HepG2 (cell line): ENCODE measurements at regions not wholly inside any gene's neighbourhood (a gene's known extent, or its start where the extent isn't known, plus 50 kb on each side); places are given as distances from the start of the nearest gene placed in this dataset.

Experiments
- CBFB ChIP-seq: sonication (generic); formaldehyde crosslinking; IDR thresholded peaks from 2 replicates; pipeline ENCODE4 v1.4.0; 2020; ENCODE audit warnings: missing genetic modification reagents
- CEBPB ChIP-seq: IDR thresholded peaks from 2 replicates; pipeline ENCODE4 v1.6.1; 2011; ENCODE audit warnings: low read depth, low read length, improper control_type of control experiment, borderline replicate concordance
- EP300 ChIP-seq, 3 experiments: sonication (generic) in 1 of 3; formaldehyde crosslinking in 1 of 3; IDR thresholded peaks; 2 replicates each; pipeline versions ENCODE4 v1.5.1 to v1.6.1; 2011 to 2020; ENCODE audit warnings: low read depth in 2 of 3, low read length in 2 of 3, borderline replicate concordance in 1 of 3, improper control_type of control experiment in 1 of 3, mild to moderate bottlenecking in 1 of 3, missing genetic modification reagents in 1 of 3, moderate library complexity in 1 of 3
- FLYWCH1 ChIP-seq: sonication (generic); formaldehyde crosslinking; IDR thresholded peaks from 2 replicates; pipeline ENCODE4 v1.8.1; 2023; ENCODE audit warnings: mild to moderate bottlenecking, missing genetic modification reagents
- FOSL1 ChIP-seq: sonication (generic); formaldehyde crosslinking; IDR thresholded peaks from 2 replicates; pipeline ENCODE4 v1.9.0; 2021; ENCODE audit warnings: missing genetic modification reagents, borderline replicate concordance
- HOXA7 ChIP-seq: sonication (generic); formaldehyde crosslinking; IDR thresholded peaks from 2 replicates; pipeline ENCODE4 v1.8.1; 2022; ENCODE audit warnings: mild to moderate bottlenecking, missing genetic modification reagents, moderate library complexity
- MBNL3 ChIP-seq: fragments of 250-450 bp; sonication (Bioruptor Pico); conservative IDR thresholded peaks from 2 replicates; pipeline ENCODE4 v1.8.0; 2022; ENCODE audit warnings: mild to moderate bottlenecking, inconsistent platforms
- MXD4 ChIP-seq: IDR thresholded peaks from 2 replicates; pipeline ENCODE4 v1.6.1; 2016; ENCODE audit warnings: mild to moderate bottlenecking, missing biosample characterization, missing genetic modification reagents
- POLR2A ChIP-seq, 2 experiments: IDR thresholded peaks; 2 replicates each; pipeline ENCODE4 v1.6.1; 2011; ENCODE audit warnings: low read depth in 2 of 2, low read length in 2 of 2, mild to moderate bottlenecking in 1 of 2, moderate library complexity in 1 of 2; ENCODE audit not compliant: insufficient read depth in 1 of 2
- RFX5 ChIP-seq: IDR thresholded peaks from 2 replicates; pipeline ENCODE4 v1.6.1; 2011; ENCODE audit warnings: low read depth, low read length, improper control_type of control experiment
- SMAD3 ChIP-seq: sonication (generic); formaldehyde crosslinking; IDR thresholded peaks from 2 replicates; pipeline ENCODE4 v1.4.0; 2020; ENCODE audit warnings: missing genetic modification reagents
- ZBTB7B ChIP-seq: sonication (generic); formaldehyde crosslinking; IDR thresholded peaks from 2 replicates; pipeline ENCODE4 v1.4.0; 2020; ENCODE audit warnings: missing genetic modification reagents
- ZNF224 ChIP-seq: sonication (generic); formaldehyde crosslinking; IDR thresholded peaks from 2 replicates; pipeline ENCODE4 v1.5.0; 2020; ENCODE audit warnings: mild to moderate bottlenecking, missing genetic modification reagents
- ZNF710 ChIP-seq: sonication (generic); formaldehyde crosslinking; IDR thresholded peaks from 2 replicates; pipeline ENCODE4 v1.5.0; 2020; ENCODE audit warnings: mild to moderate bottlenecking, missing genetic modification reagents, borderline replicate concordance

- TF ChIP-seq POLR2A (IDR thresholded peaks at IDR 0.05; ENCODE audit: insufficient read depth in 1 of 2, low read depth in 2 of 2, low read length in 2 of 2) (no peak), CBFB (CRISPR knock-in tag) (no peak), RFX5 (no peak), HOXA7 (CRISPR knock-in tag) (no peak), ZNF710 (CRISPR knock-in tag) (no peak), MXD4 (no peak), FOSL1 (CRISPR knock-in tag) (no peak), EP300 (IDR thresholded peaks at IDR 0.05; ENCODE audit: low read depth in 2 of 2, low read length in 2 of 2) (no peak), EP300 (CRISPR knock-in tag; IDR thresholded peaks at IDR 0.05; ENCODE audit: borderline replicate concordance) (no peak), SMAD3 (CRISPR knock-in tag) (no peak), ZNF224 (no peak), FLYWCH1 (no peak), CEBPB (no peak), MBNL3 (no peak), ZBTB7B (CRISPR knock-in tag) (no peak)
These were observed 175.0 kb upstream of the CYRIA start for GRCh38 chr2:16840496-16841172.
